Activated CD4-positive, alpha-beta T cell treated with anti-CD3 and anti-CD28 coated beads for 36 hours (primary cell): ENCODE measurements at regions not wholly inside any gene's neighbourhood (a gene's known extent, or its start where the extent isn't known, plus 50 kb on each side); places are given as distances from the start of the nearest gene placed in this dataset.
A peak's percentile ranks its signal among the peaks of the same experiment; 100 is the strongest.

ENCODE experiments used
- ATAC-seq: fragments of 200-7000 bp; cut with Tn5 transposase; one replicate; pipeline ENCODE4 v1.10.0; 2021; ENCODE audit warnings: mild to moderate bottlenecking, moderate library complexity
- CTCF ChIA-PET: fragments of 350-600 bp; sonication (Branson Sonifier 250); formaldehyde crosslinking; loops from one replicate; lab custom pipeline; 2021; ENCODE audit warnings: antibody characterized with exemption; lab: Charles Lee
- POLR2A ChIA-PET: fragments of 350-600 bp; sonication (Branson Sonifier 250); formaldehyde crosslinking; loops from one replicate; lab custom pipeline; 2021; ENCODE audit warnings: antibody characterized with exemption, inconsistent platforms; lab: Charles Lee
- DNase-seq: peaks from one replicate; pipeline ENCODE4 v3.0.0-alpha.2; 2020
- H3K27ac Mint-ChIP-seq: one replicate; pipeline ENCODE4 v1.8.0; 2021; ENCODE audit warnings: mixed read lengths
- H3K27me3 Mint-ChIP-seq: one replicate; pipeline ENCODE4 v1.8.0; 2021; ENCODE audit warnings: mixed read lengths
- H3K36me3 Mint-ChIP-seq: one replicate; pipeline ENCODE4 v1.8.0; 2021; ENCODE audit warnings: low read depth, mixed read lengths
- H3K4me1 Mint-ChIP-seq: one replicate; pipeline ENCODE4 v1.8.0; 2021; ENCODE audit warnings: mixed read lengths
- H3K4me3 Mint-ChIP-seq: one replicate; pipeline ENCODE4 v1.8.0; 2021; ENCODE audit warnings: mild to moderate bottlenecking, moderate library complexity, mixed read lengths
- H3K9me3 Mint-ChIP-seq: one replicate; pipeline ENCODE4 v1.8.0; 2021; ENCODE audit warnings: low read depth, mixed read lengths
- intact Hi-C, 2 experiments: fragments of 100-400 bp; cut with DNase I in 1 of 2; cut with micrococcal nuclease in 1 of 2; formaldehyde crosslinking; loops; one replicate each; pipeline versions ENCODE4 v1.14.2 to v1.15.1; 2022 to 2024; cut with DNase I, micrococcal nuclease

- no peaks in the 10 kb centered on the region for H3K27me3 Mint-ChIP-seq
- CTCF ChIA-PET: interaction anchor here (0.6 to 2.7 kb wide), 6 partner anchors 9 to 236 kb away, joined by 3 to 12 read pairs (median 4); no protein-coding TSS in a partner anchor
- H3K4me3 Mint-ChIP-seq: no peak overlapping the region
- ATAC-seq (no peak), DNase-seq (no peak)
- intact Hi-C loops: no loop called here
- no peaks in the 10 kb centered on the region for H3K36me3 Mint-ChIP-seq
- peaks cover 3% of the 10 kb centered on the region for H3K4me1 Mint-ChIP-seq
- H3K27ac Mint-ChIP-seq: no peak overlapping the region
- no peaks in the 10 kb centered on the region for H3K9me3 Mint-ChIP-seq
- POLR2A ChIA-PET: no interaction called here
These were observed 147.2 kb upstream of the SLC1A4 start for GRCh38 chr2:64842030-64842429.

- no peak for ATAC-seq
- Mint-ChIP-seq H3K27me3 (no peaks in the 10 kb centered on the region), H3K4me3 (no peak overlapping the region), H3K4me1 (peaks cover 3% of the 10 kb centered on the region), H3K9me3 (no peaks in the 10 kb centered on the region), H3K36me3 (no peaks in the 10 kb centered on the region), H3K27ac (no peak overlapping the region)
- intact Hi-C loops: no loop called here
- ChIA-PET POLR2A (no interaction called here), CTCF (interaction anchor here (0.6 kb wide), 1 partner anchor 513 kb away, joined by 4 read pairs; no protein-coding TSS in a partner anchor)
- DNase-seq: no peak
These were observed 145.1 kb upstream of the SLC1A4 start for GRCh38 chr2:64844087-64844486.

GRCh38 chr2:64845273-64845905, 143.8 kb upstream of the SLC1A4 start:
- H3K36me3 Mint-ChIP-seq: no peaks in the 10 kb centered on the region
- CTCF ChIA-PET: no interaction called here

GRCh38 chr2:64846177-64846576, 143.0 kb upstream of the SLC1A4 start:
- POLR2A ChIA-PET: no interaction called here
- CTCF ChIA-PET: interaction anchor here (0.7 kb wide), 1 partner anchor 142 kb away, joined by 3 read pairs; no protein-coding TSS in a partner anchor
- H3K36me3 Mint-ChIP-seq: no peaks in the 10 kb centered on the region
- H3K27ac Mint-ChIP-seq: no peak overlapping the region
- H3K9me3 Mint-ChIP-seq: no peaks in the 10 kb centered on the region
- no peak for ATAC-seq
- intact Hi-C loops: no loop called here
- H3K27me3 Mint-ChIP-seq: no peaks in the 10 kb centered on the region
- H3K4me1 Mint-ChIP-seq: no peaks in the 10 kb centered on the region
- no peak overlapping the region for H3K4me3 Mint-ChIP-seq
- DNase-seq: no peak

More at GRCh38 chr2:64845273-64845905, 143.8 kb upstream of the SLC1A4 start:
- intact Hi-C loops: no loop called here
- ATAC-seq: no peak
- Mint-ChIP-seq H3K4me1 (no peaks in the 10 kb centered on the region), H3K9me3 (no peaks in the 10 kb centered on the region), H3K27ac (no peak overlapping the region), H3K27me3 (no peaks in the 10 kb centered on the region), H3K4me3 (no peak overlapping the region)
- POLR2A ChIA-PET: no interaction called here
- no peak for DNase-seq

GRCh38 chr2:64847930-64848329, 141.3 kb upstream of the SLC1A4 start:
- ATAC-seq: no peak
- ChIA-PET POLR2A (no interaction called here), CTCF (interaction anchor here (0.6 to 1.9 kb wide), 9 partner anchors 8 to 464 kb away, joined by 3 to 8 read pairs (median 3); no protein-coding TSS in a partner anchor)
- no peaks in the 10 kb centered on the region for H3K36me3 Mint-ChIP-seq
- intact Hi-C loops: no loop called here
- H3K27me3 Mint-ChIP-seq: peaks cover 2% of the 10 kb centered on the region
- no peak for DNase-seq
- no peaks in the 10 kb centered on the region for H3K4me1 Mint-ChIP-seq
- no peaks in the 10 kb centered on the region for H3K9me3 Mint-ChIP-seq
- H3K27ac Mint-ChIP-seq: no peak overlapping the region
- no peak overlapping the region for H3K4me3 Mint-ChIP-seq

- no peak for ATAC-seq
- POLR2A ChIA-PET: no interaction called here
- no peaks in the 10 kb centered on the region for H3K36me3 Mint-ChIP-seq
- DNase-seq: no peak
- intact Hi-C loops: no loop called here
- H3K4me3 Mint-ChIP-seq: no peak overlapping the region
- no peak overlapping the region for H3K27ac Mint-ChIP-seq
- no peaks in the 10 kb centered on the region for H3K4me1 Mint-ChIP-seq
- H3K27me3 Mint-ChIP-seq: peaks cover 2% of the 10 kb centered on the region
- CTCF ChIA-PET: interaction anchor here (0.6 to 1.9 kb wide), 11 partner anchors 8 to 465 kb away, joined by 3 to 8 read pairs (median 4); no protein-coding TSS in a partner anchor
- H3K9me3 Mint-ChIP-seq: no peaks in the 10 kb centered on the region
These were observed 140.8 kb upstream of the SLC1A4 start for GRCh38 chr2:64848363-64848762.

- Mint-ChIP-seq H3K4me1 (no peaks in the 10 kb centered on the region), H3K4me3 (no peak overlapping the region), H3K27ac (no peak overlapping the region), H3K27me3 (peaks cover 2% of the 10 kb centered on the region), H3K36me3 (no peaks in the 10 kb centered on the region), H3K9me3 (no peaks in the 10 kb centered on the region)
- DNase-seq: no peak
- CTCF ChIA-PET: interaction anchor here (0.6 to 1.9 kb wide), 10 partner anchors 8 to 326 kb away, joined by 3 to 8 read pairs (median 4); no protein-coding TSS in a partner anchor
- POLR2A ChIA-PET: no interaction called here
- ATAC-seq: no peak
- intact Hi-C loops: no loop called here
These were observed 140.3 kb upstream of the SLC1A4 start for GRCh38 chr2:64848945-64849344.

GRCh38 chr2:64850642-64851041, 138.6 kb upstream of the SLC1A4 start:
- ATAC-seq (no peak), DNase-seq (no peak)
- Mint-ChIP-seq H3K4me3 (no peak overlapping the region), H3K27me3 (peaks cover 2% of the 10 kb centered on the region), H3K4me1 (peaks cover 2% of the 10 kb centered on the region), H3K36me3 (no peaks in the 10 kb centered on the region), H3K9me3 (no peaks in the 10 kb centered on the region), H3K27ac (no peak overlapping the region)
- ChIA-PET POLR2A (interaction anchor here (0.6 to 0.8 kb wide), 3 partner anchors 15 to 745 kb away, joined by 3 to 6 read pairs (median 3); no protein-coding TSS in a partner anchor), CTCF (interaction anchor here (0.7 to 2.8 kb wide), 10 partner anchors 9 to 952 kb away, joined by 3 to 9 read pairs (median 4); no protein-coding TSS in a partner anchor)
- intact Hi-C loops: no loop called here

- CTCF ChIA-PET: interaction anchor here (1.3 to 2.8 kb wide), 2 partner anchors 32 to 67 kb away, joined by 4 to 9 read pairs; no protein-coding TSS in a partner anchor
- Mint-ChIP-seq H3K4me1 (peaks cover 2% of the 10 kb centered on the region), H3K36me3 (no peaks in the 10 kb centered on the region), H3K9me3 (no peaks in the 10 kb centered on the region), H3K27me3 (peaks cover 4% of the 10 kb centered on the region), H3K4me3 (no peak overlapping the region), H3K27ac (no peak overlapping the region)
- DNase-seq (no peak), ATAC-seq (no peak)
- intact Hi-C loops: no loop called here
- POLR2A ChIA-PET: no interaction called here
These were observed 136.4 kb upstream of the SLC1A4 start for GRCh38 chr2:64852771-64853241.

GRCh38 chr2:64853306-64853705, 135.9 kb upstream of the SLC1A4 start:
- DNase-seq (no peak), ATAC-seq (no peak)
- Mint-ChIP-seq H3K27ac (no peak overlapping the region), H3K4me3 (no peak overlapping the region), H3K27me3 (peaks cover 4% of the 10 kb centered on the region), H3K9me3 (no peaks in the 10 kb centered on the region), H3K36me3 (no peaks in the 10 kb centered on the region), H3K4me1 (peaks cover 2% of the 10 kb centered on the region)
- POLR2A ChIA-PET: no interaction called here
- intact Hi-C loops: no loop called here
- CTCF ChIA-PET: no interaction called here

GRCh38 chr2:64853894-64854293, 135.3 kb upstream of the SLC1A4 start:
- no peak for DNase-seq
- Mint-ChIP-seq H3K27me3 (peaks cover 9% of the 10 kb centered on the region), H3K4me3 (no peak overlapping the region), H3K27ac (no peak overlapping the region), H3K9me3 (no peaks in the 10 kb centered on the region), H3K36me3 (no peaks in the 10 kb centered on the region), H3K4me1 (peaks cover 2% of the 10 kb centered on the region)
- intact Hi-C loops: no loop called here
- ChIA-PET CTCF (no interaction called here), POLR2A (no interaction called here)
- no peak for ATAC-seq

- CTCF ChIA-PET: interaction anchor here (0.6 kb wide), 1 partner anchor 371 kb away, joined by 3 read pairs; no protein-coding TSS in a partner anchor
- Mint-ChIP-seq H3K27me3 (peaks cover 10% of the 10 kb centered on the region), H3K4me1 (peaks cover 4% of the 10 kb centered on the region), H3K27ac (no peak overlapping the region), H3K36me3 (no peaks in the 10 kb centered on the region), H3K4me3 (no peak overlapping the region), H3K9me3 (no peaks in the 10 kb centered on the region)
- intact Hi-C loops: no loop called here
- DNase-seq: no peak
- POLR2A ChIA-PET: no interaction called here
- ATAC-seq: peak; percentile 66
These were observed 134.4 kb upstream of the SLC1A4 start for GRCh38 chr2:64854773-64855237.
